ENCODE measurements at regions not wholly inside any gene's neighbourhood (a gene's known extent, or its start where the extent isn't known, plus 50 kb on each side); places are given as distances from the start of the nearest gene placed in this dataset.

GRCh38 chrX:39736216-39737211 lies 361.2 kb downstream of the BCOR start:
- ATAC-seq (peak; percentile 74), DNase-seq (ENCODE audit: low spot score) (peak; percentile 87)

GRCh38 chrX:39739585-39739984 lies 358.2 kb downstream of the BCOR start:
- ATAC-seq (peak; percentile 92), DNase-seq (ENCODE audit: low spot score) (peak; percentile 73)

- DNase-seq (ENCODE audit: low spot score) (no peak), ATAC-seq (no peak)
Observed at GRCh38 chrX:39740078-39740477, 357.7 kb downstream of the BCOR start.

- no peak for DNase-seq (ENCODE audit: low spot score)
- ATAC-seq = no peak
Observed at GRCh38 chrX:39741904-39742303, 355.9 kb downstream of the BCOR start.

- ATAC-seq = peak; percentile 42
- DNase-seq (ENCODE audit: low spot score) = no peak
Observed at GRCh38 chrX:39745818-39746217, 351.9 kb downstream of the BCOR start.

- DNase-seq (ENCODE audit: low spot score) = no peak
- ATAC-seq = peak; percentile 50
Observed at GRCh38 chrX:39749135-39749534, 348.6 kb downstream of the BCOR start.

GRCh38 chrX:39749728-39750127 lies 348.0 kb downstream of the BCOR start:
- DNase-seq (ENCODE audit: low spot score) = no peak
- no peak for ATAC-seq

GRCh38 chrX:39750256-39750790 lies 347.4 kb downstream of the BCOR start:
- ATAC-seq (no peak), DNase-seq (ENCODE audit: low spot score) (no peak)

GRCh38 chrX:39750848-39751247 lies 346.9 kb downstream of the BCOR start:
- no peak for ATAC-seq

GRCh38 chrX:39752815-39753214 lies 344.9 kb downstream of the BCOR start:
- ATAC-seq (peak; percentile 89), DNase-seq (ENCODE audit: low spot score) (peak; percentile 64)

More at GRCh38 chrX:39750848-39751247, 346.9 kb downstream of the BCOR start:
- DNase-seq (ENCODE audit: low spot score) = no peak

- ATAC-seq (no peak), DNase-seq (ENCODE audit: low spot score) (no peak)
Observed at GRCh38 chrX:39753293-39753996, 344.3 kb downstream of the BCOR start.

GRCh38 chrX:39755143-39756032 lies 342.4 kb downstream of the BCOR start:
- DNase-seq (ENCODE audit: low spot score) (no peak), ATAC-seq (no peak)

- ATAC-seq (no peak), DNase-seq (ENCODE audit: low spot score) (no peak)
Observed at GRCh38 chrX:39756086-39756883, 341.5 kb downstream of the BCOR start.

GRCh38 chrX:39757971-39758370 lies 339.8 kb downstream of the BCOR start:
- DNase-seq (ENCODE audit: low spot score) = no peak

GRCh38 chrX:39758791-39759525 lies 338.8 kb downstream of the BCOR start:
- DNase-seq (ENCODE audit: low spot score) (peak; percentile 85), ATAC-seq (peak; percentile 81)

More at GRCh38 chrX:39757971-39758370, 339.8 kb downstream of the BCOR start:
- no peak for ATAC-seq

- DNase-seq (ENCODE audit: low spot score) (no peak), ATAC-seq (peak; percentile 41)
Observed at GRCh38 chrX:39759526-39760224, 338.1 kb downstream of the BCOR start.

GRCh38 chrX:39760930-39761329 lies 336.8 kb downstream of the BCOR start:
- ATAC-seq = no peak

GRCh38 chrX:39762266-39762841 lies 335.4 kb downstream of the BCOR start:
- no peak for ATAC-seq
- DNase-seq (ENCODE audit: low spot score) = no peak

More at GRCh38 chrX:39760930-39761329, 336.8 kb downstream of the BCOR start:
- DNase-seq (ENCODE audit: low spot score) = no peak
